ENCODE measurements at regions not wholly inside any gene's neighbourhood (a gene's known extent, or its start where the extent isn't known, plus 50 kb on each side); places are given as distances from the start of the nearest gene placed in this dataset.
"Not testable (repeated sequence)": the region's sequence is repeated elsewhere in the genome, so short reads cannot be mapped to it uniquely, and the experiment has no call there.

- H3K9me3 ChIP-seq (ENCODE audit: control insufficient read depth, insufficient read depth, low read length); H3K4me1 ChIP-seq (ENCODE audit: control insufficient read depth, insufficient read depth, low read length); H3K27ac ChIP-seq (ENCODE audit: low read length); H3K36me3 ChIP-seq (ENCODE audit: control insufficient read depth, insufficient read depth, low read length); H3K4me3 ChIP-seq (ENCODE audit: low read length); H3K27me3 ChIP-seq (ENCODE audit: control insufficient read depth, insufficient read depth, low read length); DNase-seq (ENCODE audit: low read depth, low spot score): not testable (repeated sequence)
- WGBS (ENCODE audit: insufficient coverage, insufficient read length), result no CpG with 5 or more reads among the region's 1 CpG
Observed at GRCh38 chr2:33690686-33691085, 91.6 kb upstream of the FAM98A start.

GRCh38 chr2:33681364-33681757, 82.3 kb upstream of the FAM98A start:
- Histone ChIP-seq H3K36me3 (ENCODE audit: control insufficient read depth, insufficient read depth, low read length) (no peaks in the 10 kb centered on the region), H3K27me3 (ENCODE audit: control insufficient read depth, insufficient read depth, low read length) (no peaks in the 10 kb centered on the region), H3K9me3 (ENCODE audit: control insufficient read depth, insufficient read depth, low read length) (no peaks in the 10 kb centered on the region), H3K4me1 (ENCODE audit: control insufficient read depth, insufficient read depth, low read length) (no peaks in the 10 kb centered on the region), H3K27ac (ENCODE audit: low read length) (no peak overlapping the region), H3K4me3 (ENCODE audit: low read length) (no peak overlapping the region)
- no peak for DNase-seq (ENCODE audit: low read depth, low spot score)
- WGBS (ENCODE audit: insufficient coverage, insufficient read length), result no CpG with 5 or more reads among the region's 1 CpG

GRCh38 chr2:33680644-33681363, 81.7 kb upstream of the FAM98A start:
- no peaks in the 10 kb centered on the region for H3K36me3 ChIP-seq (ENCODE audit: control insufficient read depth, insufficient read depth, low read length)
- no peak overlapping the region for H3K4me3 ChIP-seq (ENCODE audit: low read length)
- no peak for DNase-seq (ENCODE audit: low read depth, low spot score)
- no peaks in the 10 kb centered on the region for H3K9me3 ChIP-seq (ENCODE audit: control insufficient read depth, insufficient read depth, low read length)
- no peaks in the 10 kb centered on the region for H3K4me1 ChIP-seq (ENCODE audit: control insufficient read depth, insufficient read depth, low read length)
- no CpG with 5 or more reads among the region's 12 CpGs for WGBS (ENCODE audit: insufficient coverage, insufficient read length)
- no peak overlapping the region for H3K27ac ChIP-seq (ENCODE audit: low read length)
- no peaks in the 10 kb centered on the region for H3K27me3 ChIP-seq (ENCODE audit: control insufficient read depth, insufficient read depth, low read length)

- H3K36me3 ChIP-seq (ENCODE audit: control insufficient read depth, insufficient read depth, low read length), result no peaks in the 10 kb centered on the region
- H3K27me3 ChIP-seq (ENCODE audit: control insufficient read depth, insufficient read depth, low read length), result no peaks in the 10 kb centered on the region
- H3K27ac ChIP-seq (ENCODE audit: low read length), result no peak overlapping the region
- no peaks in the 10 kb centered on the region for H3K4me1 ChIP-seq (ENCODE audit: control insufficient read depth, insufficient read depth, low read length)
- WGBS (ENCODE audit: insufficient coverage, insufficient read length), result no CpG with 5 or more reads among the region's 1 CpG
- H3K4me3 ChIP-seq (ENCODE audit: low read length), result no peak overlapping the region
- no peak for DNase-seq (ENCODE audit: low read depth, low spot score)
- H3K9me3 ChIP-seq (ENCODE audit: control insufficient read depth, insufficient read depth, low read length), result no peaks in the 10 kb centered on the region
Observed at GRCh38 chr2:33678436-33678835, 79.3 kb upstream of the FAM98A start.

GRCh38 chr2:33673937-33674336, 74.8 kb upstream of the FAM98A start:
- DNase-seq (ENCODE audit: low read depth, low spot score), result no peak
- no CpG with 5 or more reads among the region's 2 CpGs for WGBS (ENCODE audit: insufficient coverage, insufficient read length)

GRCh38 chr2:33672896-33673295, 73.8 kb upstream of the FAM98A start:
- no peak for DNase-seq (ENCODE audit: low read depth, low spot score)
- no CpG with 5 or more reads among the region's 1 CpG for WGBS (ENCODE audit: insufficient coverage, insufficient read length)

More at GRCh38 chr2:33673937-33674336, 74.8 kb upstream of the FAM98A start:
- Histone ChIP-seq H3K4me1 (ENCODE audit: control insufficient read depth, insufficient read depth, low read length) (no peaks in the 10 kb centered on the region), H3K9me3 (ENCODE audit: control insufficient read depth, insufficient read depth, low read length) (no peaks in the 10 kb centered on the region), H3K27ac (ENCODE audit: low read length) (no peak overlapping the region), H3K27me3 (ENCODE audit: control insufficient read depth, insufficient read depth, low read length) (no peaks in the 10 kb centered on the region), H3K36me3 (ENCODE audit: control insufficient read depth, insufficient read depth, low read length) (no peaks in the 10 kb centered on the region), H3K4me3 (ENCODE audit: low read length) (no peak overlapping the region)

GRCh38 chr2:33672389-33672788, 73.3 kb upstream of the FAM98A start:
- Histone ChIP-seq H3K4me1 (ENCODE audit: control insufficient read depth, insufficient read depth, low read length) (no peaks in the 10 kb centered on the region), H3K27me3 (ENCODE audit: control insufficient read depth, insufficient read depth, low read length) (no peaks in the 10 kb centered on the region), H3K36me3 (ENCODE audit: control insufficient read depth, insufficient read depth, low read length) (no peaks in the 10 kb centered on the region), H3K27ac (ENCODE audit: low read length) (no peak overlapping the region), H3K4me3 (ENCODE audit: low read length) (no peak overlapping the region), H3K9me3 (ENCODE audit: control insufficient read depth, insufficient read depth, low read length) (no peaks in the 10 kb centered on the region)
- no peak for DNase-seq (ENCODE audit: low read depth, low spot score)
- WGBS (ENCODE audit: insufficient coverage, insufficient read length), result no CpG with 5 or more reads among the region's 1 CpG

More at GRCh38 chr2:33672896-33673295, 73.8 kb upstream of the FAM98A start:
- Histone ChIP-seq H3K4me1 (ENCODE audit: control insufficient read depth, insufficient read depth, low read length) (no peaks in the 10 kb centered on the region), H3K36me3 (ENCODE audit: control insufficient read depth, insufficient read depth, low read length) (no peaks in the 10 kb centered on the region), H3K4me3 (ENCODE audit: low read length) (no peak overlapping the region), H3K27ac (ENCODE audit: low read length) (no peak overlapping the region), H3K9me3 (ENCODE audit: control insufficient read depth, insufficient read depth, low read length) (no peaks in the 10 kb centered on the region), H3K27me3 (ENCODE audit: control insufficient read depth, insufficient read depth, low read length) (no peaks in the 10 kb centered on the region)

GRCh38 chr2:33671198-33671597, 72.1 kb upstream of the FAM98A start:
- DNase-seq (ENCODE audit: low read depth, low spot score), result no peak
- Histone ChIP-seq H3K36me3 (ENCODE audit: control insufficient read depth, insufficient read depth, low read length) (no peaks in the 10 kb centered on the region), H3K4me1 (ENCODE audit: control insufficient read depth, insufficient read depth, low read length) (no peaks in the 10 kb centered on the region), H3K27me3 (ENCODE audit: control insufficient read depth, insufficient read depth, low read length) (no peaks in the 10 kb centered on the region), H3K9me3 (ENCODE audit: control insufficient read depth, insufficient read depth, low read length) (no peaks in the 10 kb centered on the region), H3K4me3 (ENCODE audit: low read length) (no peak overlapping the region), H3K27ac (ENCODE audit: low read length) (no peak overlapping the region)
- no CpG with 5 or more reads among the region's 2 CpGs for WGBS (ENCODE audit: insufficient coverage, insufficient read length)

GRCh38 chr2:33670392-33670937, 71.4 kb upstream of the FAM98A start:
- H3K36me3 ChIP-seq (ENCODE audit: control insufficient read depth, insufficient read depth, low read length), result no peaks in the 10 kb centered on the region
- H3K9me3 ChIP-seq (ENCODE audit: control insufficient read depth, insufficient read depth, low read length), result no peaks in the 10 kb centered on the region
- H3K4me1 ChIP-seq (ENCODE audit: control insufficient read depth, insufficient read depth, low read length), result no peaks in the 10 kb centered on the region
- no peaks in the 10 kb centered on the region for H3K27me3 ChIP-seq (ENCODE audit: control insufficient read depth, insufficient read depth, low read length)
- DNase-seq (ENCODE audit: low read depth, low spot score), result no peak
- H3K27ac ChIP-seq (ENCODE audit: low read length), result no peak overlapping the region
- no peak overlapping the region for H3K4me3 ChIP-seq (ENCODE audit: low read length)
- WGBS (ENCODE audit: insufficient coverage, insufficient read length), result no CpG with 5 or more reads among the region's 4 CpGs

GRCh38 chr2:33666879-33667278, 67.8 kb upstream of the FAM98A start:
- Histone ChIP-seq H3K9me3 (ENCODE audit: control insufficient read depth, insufficient read depth, low read length) (no peaks in the 10 kb centered on the region), H3K4me1 (ENCODE audit: control insufficient read depth, insufficient read depth, low read length) (no peaks in the 10 kb centered on the region), H3K27me3 (ENCODE audit: control insufficient read depth, insufficient read depth, low read length) (no peaks in the 10 kb centered on the region), H3K27ac (ENCODE audit: low read length) (no peak overlapping the region), H3K4me3 (ENCODE audit: low read length) (no peak overlapping the region), H3K36me3 (ENCODE audit: control insufficient read depth, insufficient read depth, low read length) (no peaks in the 10 kb centered on the region)
- WGBS (ENCODE audit: insufficient coverage, insufficient read length), result no CpG with 5 or more reads among the region's 4 CpGs
- no peak for DNase-seq (ENCODE audit: low read depth, low spot score)

GRCh38 chr2:33665039-33665438, 65.9 kb upstream of the FAM98A start:
- no peaks in the 10 kb centered on the region for H3K27me3 ChIP-seq (ENCODE audit: control insufficient read depth, insufficient read depth, low read length)
- no peak for DNase-seq (ENCODE audit: low read depth, low spot score)
- no CpG with 5 or more reads among the region's 1 CpG for WGBS (ENCODE audit: insufficient coverage, insufficient read length)
- H3K36me3 ChIP-seq (ENCODE audit: control insufficient read depth, insufficient read depth, low read length), result no peaks in the 10 kb centered on the region
- no peaks in the 10 kb centered on the region for H3K9me3 ChIP-seq (ENCODE audit: control insufficient read depth, insufficient read depth, low read length)
- H3K4me1 ChIP-seq (ENCODE audit: control insufficient read depth, insufficient read depth, low read length), result no peaks in the 10 kb centered on the region
- no peak overlapping the region for H3K27ac ChIP-seq (ENCODE audit: low read length)
- no peak overlapping the region for H3K4me3 ChIP-seq (ENCODE audit: low read length)

Data from iPS DF 6.9 (cell line).